Activated CD8-positive, alpha-beta memory T cell treated with anti-CD3 and anti-CD28 coated beads, Interleukin-2, amount 50 U/mL, for 48 hours (primary cell): ENCODE measurements at regions not wholly inside any gene's neighbourhood (a gene's known extent, or its start where the extent isn't known, plus 50 kb on each side); places are given as distances from the start of the nearest gene placed in this dataset.
A peak's percentile ranks its signal among the peaks of the same experiment; 100 is the strongest.
"Not testable (repeated sequence)": the region's sequence is repeated elsewhere in the genome, so short reads cannot be mapped to it uniquely, and the experiment has no call there.

Experiments
- DNase-seq: peaks from one replicate; pipeline ENCODE4 v3.0.0-alpha.2; 2020

- not testable (repeated sequence) for DNase-seq
Observed at GRCh38 chr22:11795979-11796378, 3732.0 kb upstream of the OR11H1 start.

- DNase-seq = peak; percentile 55
Observed at GRCh38 chr22:11815481-11815880, 3712.5 kb upstream of the OR11H1 start.

GRCh38 chr22:11818845-11819244, 3709.1 kb upstream of the OR11H1 start:
- DNase-seq = not testable (repeated sequence)

- not testable (repeated sequence) for DNase-seq
Observed at GRCh38 chr22:11822326-11822725, 3705.7 kb upstream of the OR11H1 start.

- DNase-seq = not testable (repeated sequence)
Observed at GRCh38 chr22:11825009-11825408, 3703.0 kb upstream of the OR11H1 start.

GRCh38 chr22:11826000-11826399, 3702.0 kb upstream of the OR11H1 start:
- DNase-seq = not testable (repeated sequence)

- peak; percentile 51 for DNase-seq
Observed at GRCh38 chr22:11829426-11829825, 3698.6 kb upstream of the OR11H1 start.
